GM18861 (cell line): ENCODE measurements at regions not wholly inside any gene's neighbourhood (a gene's known extent, or its start where the extent isn't known, plus 50 kb on each side); places are given as distances from the start of the nearest gene placed in this dataset.
"Not testable (repeated sequence)": the region's sequence is repeated elsewhere in the genome, so short reads cannot be mapped to it uniquely, and the experiment has no call there.

Source experiments
- ATAC-seq: cut with Tn5 transposase; IDR thresholded peaks from one replicate; pipeline ENCODE4 v1.9.1; 2021; ENCODE audit not compliant: unreplicated experiment

- ATAC-seq = not testable (repeated sequence)
These were observed 51.7 kb downstream of the PPIAL4C start for GRCh38 chr1:149635290-149635899.

GRCh38 chr1:149636286-149637122, 52.9 kb downstream of the PPIAL4C start:
- peak; percentile 74 for ATAC-seq

- ATAC-seq = not testable (repeated sequence)
These were observed 54.8 kb downstream of the PPIAL4C start for GRCh38 chr1:149638481-149638880.

- ATAC-seq = not testable (repeated sequence)
These were observed 55.4 kb downstream of the PPIAL4C start for GRCh38 chr1:149638901-149639658.

GRCh38 chr1:149641179-149641578, 57.5 kb downstream of the PPIAL4C start:
- not testable (repeated sequence) for ATAC-seq

- not testable (repeated sequence) for ATAC-seq
These were observed 61.2 kb downstream of the PPIAL4C start for GRCh38 chr1:149644818-149645217.

- not testable (repeated sequence) for ATAC-seq
These were observed 62.8 kb downstream of the PPIAL4C start for GRCh38 chr1:149646360-149647017.

GRCh38 chr1:149647018-149647373, 63.3 kb downstream of the PPIAL4C start:
- ATAC-seq = not testable (repeated sequence)

GRCh38 chr1:149657750-149658149, 74.1 kb downstream of the PPIAL4C start:
- not testable (repeated sequence) for ATAC-seq

- not testable (repeated sequence) for ATAC-seq
These were observed 74.5 kb downstream of the PPIAL4C start for GRCh38 chr1:149658175-149658574.

GRCh38 chr1:149664624-149665023, 81.0 kb downstream of the PPIAL4C start:
- ATAC-seq = not testable (repeated sequence)

- ATAC-seq = not testable (repeated sequence)
These were observed 81.4 kb downstream of the PPIAL4C start for GRCh38 chr1:149665033-149665432.

- not testable (repeated sequence) for ATAC-seq
These were observed 81.9 kb downstream of the PPIAL4C start for GRCh38 chr1:149665528-149665927.

- not testable (repeated sequence) for ATAC-seq
These were observed 89.7 kb downstream of the PPIAL4C start for GRCh38 chr1:149673231-149673909.

GRCh38 chr1:149674921-149675320, 91.3 kb downstream of the PPIAL4C start:
- not testable (repeated sequence) for ATAC-seq

- not testable (repeated sequence) for ATAC-seq
These were observed 93.7 kb downstream of the PPIAL4C start for GRCh38 chr1:149677359-149677758.

GRCh38 chr1:149686593-149687238, 95.8 kb upstream of the FCGR1A start:
- peak; percentile 63 for ATAC-seq

GRCh38 chr1:149691399-149691798, 91.1 kb upstream of the FCGR1A start:
- not testable (repeated sequence) for ATAC-seq

- ATAC-seq = not testable (repeated sequence)
These were observed 89.5 kb upstream of the FCGR1A start for GRCh38 chr1:149692804-149693539.
